Activated CD8-positive, alpha-beta T cell treated with anti-CD3 and anti-CD28 coated beads for 36 hours (primary cell): ENCODE measurements at regions not wholly inside any gene's neighbourhood (a gene's known extent, or its start where the extent isn't known, plus 50 kb on each side); places are given as distances from the start of the nearest gene placed in this dataset.
A peak's percentile ranks its signal among the peaks of the same experiment; 100 is the strongest.

Source experiments
- ATAC-seq: fragments of 200-7000 bp; cut with Tn5 transposase; one replicate; pipeline ENCODE4 v1.10.0; 2021; ENCODE audit warnings: mild to moderate bottlenecking, moderate library complexity
- CTCF ChIA-PET: fragments of 350-600 bp; sonication (Branson Sonifier 250); formaldehyde crosslinking; loops from one replicate; lab custom pipeline; 2021; ENCODE audit warnings: antibody characterized with exemption; lab: Charles Lee
- POLR2A ChIA-PET: fragments of 350-600 bp; sonication (Branson Sonifier 250); formaldehyde crosslinking; loops from one replicate; lab custom pipeline; 2021; ENCODE audit warnings: antibody characterized with exemption; lab: Charles Lee
- DNase-seq: peaks from one replicate; pipeline ENCODE4 v3.0.0-alpha.2; 2020
- H3K27ac Mint-ChIP-seq: one replicate; pipeline ENCODE4 v1.8.0; 2021; ENCODE audit warnings: mild to moderate bottlenecking, mixed read lengths
- H3K27me3 Mint-ChIP-seq: one replicate; pipeline ENCODE4 v1.8.0; 2021; ENCODE audit warnings: mixed read lengths
- H3K36me3 Mint-ChIP-seq: one replicate; pipeline ENCODE4 v1.8.0; 2021; ENCODE audit warnings: low read depth, mixed read lengths
- H3K4me1 Mint-ChIP-seq: one replicate; pipeline ENCODE4 v1.8.0; 2021; ENCODE audit warnings: low read depth, mixed read lengths
- H3K4me3 Mint-ChIP-seq: one replicate; pipeline ENCODE4 v1.8.0; 2021; ENCODE audit warnings: mild to moderate bottlenecking, moderate library complexity, mixed read lengths
- H3K9me3 Mint-ChIP-seq: one replicate; pipeline ENCODE4 v1.8.0; 2021; ENCODE audit warnings: mixed read lengths
- CTCF ChIP-seq: fragments of 200-600 bp; IDR thresholded peaks from one replicate; pipeline ENCODE4 v1.8.0; 2022; ENCODE audit warnings: antibody characterized with exemption, mild to moderate bottlenecking
- intact Hi-C: fragments of 100-400 bp; cut with micrococcal nuclease; formaldehyde crosslinking; loops from one replicate; pipeline ENCODE4 v1.10.0; 2022

GRCh38 chr20:55353206-55353605, 652.1 kb downstream of the CBLN4 start:
- no peak for ATAC-seq
- CTCF ChIA-PET, result no interaction called here
- intact Hi-C loops, result no loop called here
- Mint-ChIP-seq H3K27me3 (no peaks in the 10 kb centered on the region), H3K27ac (no peak overlapping the region), H3K36me3 (no peaks in the 10 kb centered on the region), H3K9me3 (peaks cover 4% of the 10 kb centered on the region), H3K4me1 (no peaks in the 10 kb centered on the region), H3K4me3 (no peak overlapping the region)
- DNase-seq, result no peak
- TF ChIP-seq CTCF, result peak; percentile 13
- POLR2A ChIA-PET, result no interaction called here

GRCh38 chr20:55348223-55348622, 657.1 kb downstream of the CBLN4 start:
- DNase-seq (no peak), ATAC-seq (no peak)
- Mint-ChIP-seq H3K36me3 (no peaks in the 10 kb centered on the region), H3K4me3 (no peak overlapping the region), H3K27me3 (no peaks in the 10 kb centered on the region), H3K9me3 (peaks cover 9% of the 10 kb centered on the region), H3K4me1 (no peaks in the 10 kb centered on the region), H3K27ac (no peak overlapping the region)
- ChIA-PET CTCF (no interaction called here), POLR2A (no interaction called here)
- TF ChIP-seq CTCF, result no peak
- intact Hi-C loops, result no loop called here

GRCh38 chr20:55342822-55343221, 662.5 kb downstream of the CBLN4 start:
- no peaks in the 10 kb centered on the region for H3K4me1 Mint-ChIP-seq
- intact Hi-C loops, result no loop called here
- ATAC-seq, result no peak

GRCh38 chr20:55333798-55334197, 671.5 kb downstream of the CBLN4 start:
- no peak for DNase-seq
- Mint-ChIP-seq H3K9me3 (peaks cover 6% of the 10 kb centered on the region), H3K36me3 (no peaks in the 10 kb centered on the region), H3K27me3 (no peaks in the 10 kb centered on the region), H3K4me1 (no peaks in the 10 kb centered on the region), H3K27ac (no peak overlapping the region), H3K4me3 (no peak overlapping the region)
- TF ChIP-seq CTCF, result no peak
- ChIA-PET CTCF (no interaction called here), POLR2A (no interaction called here)
- no peak for ATAC-seq
- intact Hi-C loops, result no loop called here

More at GRCh38 chr20:55342822-55343221, 662.5 kb downstream of the CBLN4 start:
- Mint-ChIP-seq H3K27ac (no peak overlapping the region), H3K27me3 (no peaks in the 10 kb centered on the region), H3K9me3 (peaks cover 10% of the 10 kb centered on the region), H3K36me3 (no peaks in the 10 kb centered on the region), H3K4me3 (no peak overlapping the region)
- no peak for TF ChIP-seq CTCF
- ChIA-PET CTCF (no interaction called here), POLR2A (no interaction called here)
- DNase-seq, result no peak

- Mint-ChIP-seq H3K4me3 (no peak overlapping the region), H3K36me3 (no peaks in the 10 kb centered on the region), H3K4me1 (no peaks in the 10 kb centered on the region), H3K9me3 (peaks cover 5% of the 10 kb centered on the region), H3K27ac (no peak overlapping the region), H3K27me3 (no peaks in the 10 kb centered on the region)
- ChIA-PET CTCF (no interaction called here), POLR2A (no interaction called here)
- intact Hi-C loops, result no loop called here
- ATAC-seq, result no peak
- TF ChIP-seq CTCF, result no peak
- no peak for DNase-seq
Measured at GRCh38 chr20:55329108-55329507, 676.2 kb downstream of the CBLN4 start.
